HG03175 (cell line): ENCODE measurements at regions not wholly inside any gene's neighbourhood (a gene's known extent, or its start where the extent isn't known, plus 50 kb on each side); places are given as distances from the start of the nearest gene placed in this dataset.
"Not testable (repeated sequence)": the region's sequence is repeated elsewhere in the genome, so short reads cannot be mapped to it uniquely, and the experiment has no call there.

Source experiments
- ATAC-seq: cut with Tn5 transposase; IDR thresholded peaks from one replicate; pipeline ENCODE4 v1.9.1; 2021; ENCODE audit warnings: mild to moderate bottlenecking, moderate library complexity; ENCODE audit not compliant: unreplicated experiment

- ATAC-seq: no peak
Observed at GRCh38 chr6:140445474-140446004, 1071.1 kb upstream of the CITED2 start.

- not testable (repeated sequence) for ATAC-seq
Observed at GRCh38 chr6:140443112-140443511, 1068.7 kb upstream of the CITED2 start.

- ATAC-seq: no peak
Observed at GRCh38 chr6:140441256-140441655, 1066.8 kb upstream of the CITED2 start.

- no peak for ATAC-seq
Observed at GRCh38 chr6:140440223-140440835, 1065.9 kb upstream of the CITED2 start.

GRCh38 chr6:140438346-140438735, 1063.9 kb upstream of the CITED2 start:
- ATAC-seq: no peak

- ATAC-seq: no peak
Observed at GRCh38 chr6:140437619-140438345, 1063.3 kb upstream of the CITED2 start.

GRCh38 chr6:140436023-140436811, 1061.8 kb upstream of the CITED2 start:
- no peak for ATAC-seq

GRCh38 chr6:140434761-140435160, 1060.3 kb upstream of the CITED2 start:
- no peak for ATAC-seq

GRCh38 chr6:140433072-140433471, 1058.6 kb upstream of the CITED2 start:
- no peak for ATAC-seq

- no peak for ATAC-seq
Observed at GRCh38 chr6:140427842-140428241, 1053.4 kb upstream of the CITED2 start.

- ATAC-seq: no peak
Observed at GRCh38 chr6:140414966-140415620, 1040.6 kb upstream of the CITED2 start.

GRCh38 chr6:140403020-140403419, 1028.6 kb upstream of the CITED2 start:
- ATAC-seq: no peak

GRCh38 chr6:140401761-140402160, 1027.3 kb upstream of the CITED2 start:
- ATAC-seq: no peak

GRCh38 chr6:140398076-140398475, 1023.6 kb upstream of the CITED2 start:
- ATAC-seq: no peak

- ATAC-seq: no peak
Observed at GRCh38 chr6:140397106-140397505, 1022.7 kb upstream of the CITED2 start.

GRCh38 chr6:140393665-140394540, 1019.5 kb upstream of the CITED2 start:
- ATAC-seq: no peak

GRCh38 chr6:140388815-140389214, 1014.4 kb upstream of the CITED2 start:
- no peak for ATAC-seq

GRCh38 chr6:140388192-140388802, 1013.8 kb upstream of the CITED2 start:
- no peak for ATAC-seq

- no peak for ATAC-seq
Observed at GRCh38 chr6:140385679-140386078, 1011.2 kb upstream of the CITED2 start.

GRCh38 chr6:140382355-140382754, 1007.9 kb upstream of the CITED2 start:
- ATAC-seq: no peak
